Umbilical cord (tissue), 1 donor: ENCODE measurements at regions not wholly inside any gene's neighbourhood (a gene's known extent, or its start where the extent isn't known, plus 50 kb on each side); places are given as distances from the start of the nearest gene placed in this dataset.

Source experiments
- DNase-seq: peaks from one replicate; pipeline ENCODE4 v3.0.0-alpha.2; 2015; ENCODE audit warnings: low spot score

GRCh38 chr5:3225201-3225960, 370.3 kb upstream of the IRX1 start:
- DNase-seq: no peak

GRCh38 chr5:3222924-3223323, 372.7 kb upstream of the IRX1 start:
- no peak for DNase-seq

GRCh38 chr5:3221432-3221831, 374.2 kb upstream of the IRX1 start:
- DNase-seq: no peak

GRCh38 chr5:3220638-3221288, 374.9 kb upstream of the IRX1 start:
- no peak for DNase-seq

DNA sequence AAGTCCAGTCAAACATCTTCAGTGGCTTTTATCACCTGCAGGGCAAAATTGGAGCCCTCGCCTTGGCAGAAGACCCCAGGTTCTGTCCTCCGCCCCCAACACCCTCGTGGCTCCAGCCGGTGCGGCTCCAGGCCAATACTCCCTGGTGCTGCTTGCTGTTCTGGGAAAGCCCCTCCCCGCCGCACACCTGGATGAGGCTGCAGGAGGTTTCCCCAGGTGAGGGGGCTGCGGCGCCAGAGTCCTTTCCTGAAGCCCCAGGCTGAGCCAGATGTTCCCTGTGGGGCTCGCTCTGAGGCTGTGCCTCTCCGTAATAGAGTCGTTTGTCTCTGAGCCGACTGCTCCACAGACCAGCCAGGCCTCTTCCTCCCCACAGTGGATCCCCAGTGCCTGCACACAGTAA, 375.4 kb upstream of the IRX1 start:
- no peak for DNase-seq

DNA sequence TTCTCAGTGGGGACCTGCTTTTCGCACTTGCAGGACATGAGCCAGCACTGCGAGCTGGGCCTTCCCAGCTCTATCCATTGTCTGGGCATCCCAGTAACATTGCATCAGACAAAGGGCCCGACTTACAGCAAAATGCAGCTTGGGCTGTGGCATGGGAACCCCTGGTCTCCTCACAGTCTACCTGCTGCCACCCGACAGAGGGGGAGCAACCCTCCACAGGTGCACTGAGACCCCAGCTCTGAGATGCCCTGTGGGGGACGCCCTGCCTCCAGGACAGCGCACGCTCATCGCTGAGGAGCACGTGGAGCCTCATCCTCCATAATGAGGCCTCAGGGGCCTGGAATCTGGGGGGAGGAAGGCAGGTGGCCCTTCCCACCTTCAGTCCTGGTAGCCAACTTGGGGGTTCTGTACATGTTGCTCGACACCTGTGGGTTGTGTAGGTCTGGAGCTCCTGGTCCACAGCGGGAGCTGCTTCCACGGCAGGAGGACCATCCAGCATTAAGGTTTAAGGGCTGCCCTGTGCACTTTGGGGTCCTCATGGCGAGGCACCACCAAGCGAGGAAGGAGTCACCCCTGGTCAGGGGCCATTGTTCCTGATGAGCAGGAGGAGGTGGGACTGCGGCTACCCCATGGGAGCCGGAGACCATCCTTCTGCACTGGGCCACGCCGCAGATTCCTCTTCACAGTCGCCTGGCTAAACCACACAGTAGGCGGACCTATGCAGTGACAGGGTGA, 376.5 kb upstream of the IRX1 start:
- DNase-seq: no peak

- DNase-seq: no peak
Observed at GRCh38 chr5:3217771-3218495, 377.7 kb upstream of the IRX1 start.

- no peak for DNase-seq
Observed at GRCh38 chr5:3217114-3217513, 378.5 kb upstream of the IRX1 start.

DNA sequence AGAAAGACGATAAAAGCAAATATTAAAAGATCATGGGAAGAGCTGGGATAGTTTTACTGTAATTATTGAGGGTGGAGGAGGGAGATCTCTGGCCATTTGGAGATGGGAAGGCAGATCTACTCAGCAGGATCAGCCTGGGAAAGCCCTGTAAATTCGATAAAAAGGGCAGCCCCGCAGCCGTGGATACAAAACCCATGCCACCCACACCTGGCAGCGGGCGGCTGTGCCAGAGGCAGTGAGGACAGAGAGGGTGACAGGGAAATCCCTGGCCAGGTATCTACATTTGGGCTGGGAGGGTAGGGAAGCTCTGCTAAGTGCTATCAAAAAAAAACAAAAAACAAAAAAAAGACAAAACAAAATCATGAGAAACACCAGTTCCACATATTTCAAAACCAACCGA, 379.2 kb upstream of the IRX1 start:
- DNase-seq: no peak

GRCh38 chr5:3214838-3215374, 380.7 kb upstream of the IRX1 start:
- no peak for DNase-seq

- no peak for DNase-seq
Observed at GRCh38 chr5:3214396-3214795, 381.2 kb upstream of the IRX1 start.

DNA sequence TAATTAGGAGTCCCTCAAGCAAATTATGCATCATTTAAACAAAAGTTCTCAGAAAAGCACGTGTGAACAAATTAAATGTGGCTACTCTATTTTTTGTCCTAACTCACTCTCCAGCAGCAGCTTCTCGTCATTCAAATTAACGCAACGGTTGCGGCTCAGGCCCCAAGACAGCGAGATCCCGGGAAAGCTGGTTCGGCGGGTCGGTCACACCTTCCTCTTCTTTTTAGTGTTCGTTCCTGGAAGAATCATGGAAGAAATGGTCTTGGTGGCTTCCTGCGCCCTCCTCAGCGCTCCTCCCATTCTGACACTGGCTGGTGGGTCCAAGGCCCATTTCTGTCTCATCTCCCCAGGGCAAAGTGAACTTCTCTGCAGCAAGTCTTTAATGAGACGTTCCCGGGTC, 382.8 kb upstream of the IRX1 start:
- DNase-seq: no peak

- no peak for DNase-seq
Observed at GRCh38 chr5:3210531-3210930, 385.1 kb upstream of the IRX1 start.

DNA sequence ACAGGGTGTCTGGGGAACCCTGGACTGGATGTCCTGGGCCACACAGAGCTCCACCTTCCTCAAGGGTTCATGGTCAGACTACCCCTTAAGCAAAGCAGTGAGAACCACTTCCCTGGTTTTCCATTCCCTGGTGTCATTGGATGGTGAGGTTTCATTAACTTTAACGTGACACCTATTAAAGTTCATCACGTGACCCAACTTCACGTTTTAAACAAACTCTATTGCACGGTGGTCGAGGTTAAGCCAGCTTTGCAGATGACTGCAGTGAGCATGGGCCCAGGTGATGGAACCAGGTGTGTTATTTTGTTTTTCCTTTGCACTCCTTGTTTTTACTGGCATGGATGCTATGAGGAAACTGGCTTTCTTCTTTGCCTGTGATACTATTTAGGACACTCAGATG, 385.7 kb upstream of the IRX1 start:
- no peak for DNase-seq

GRCh38 chr5:3202570-3202969, 393.1 kb upstream of the IRX1 start:
- no peak for DNase-seq

DNA sequence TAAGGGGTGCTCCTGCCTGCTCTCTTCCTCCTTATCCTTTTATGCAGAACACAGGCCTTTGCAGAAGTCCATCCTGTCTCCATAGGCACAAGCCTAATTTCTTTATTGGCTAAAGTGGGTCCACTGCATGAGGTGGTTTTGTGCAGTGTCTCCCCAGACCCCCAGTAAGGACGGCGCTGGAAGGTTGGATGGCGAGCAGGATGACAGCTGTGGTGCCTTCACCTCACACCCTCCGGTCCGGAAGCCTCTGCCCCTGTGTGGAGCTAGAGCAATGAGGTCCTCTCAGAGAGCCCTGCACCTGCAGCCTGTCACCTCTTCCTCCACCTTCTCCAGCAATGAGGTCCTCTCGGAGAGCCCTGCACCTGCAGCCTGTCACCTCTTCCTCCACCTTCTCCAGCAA, 393.7 kb upstream of the IRX1 start:
- DNase-seq: no peak

DNA sequence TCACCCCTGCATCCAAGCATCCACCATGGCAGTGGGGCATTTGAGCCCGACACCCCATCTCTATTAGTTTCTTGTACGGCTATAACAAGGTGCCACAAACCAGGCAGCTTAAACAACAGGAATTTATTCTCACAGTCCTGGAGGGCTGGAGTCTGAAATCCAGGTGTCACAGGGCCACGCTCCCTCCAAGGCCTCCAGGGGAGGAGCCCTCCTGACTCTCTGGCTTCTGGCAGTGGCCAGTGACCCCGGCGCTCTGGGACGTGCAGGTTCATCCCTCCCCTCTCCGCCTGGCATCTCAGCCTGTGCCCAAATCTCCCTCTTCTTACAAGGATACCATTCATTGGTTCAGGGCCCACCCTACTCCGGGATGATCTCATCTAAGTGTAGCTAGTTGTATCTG, 394.5 kb upstream of the IRX1 start:
- DNase-seq: no peak

DNA sequence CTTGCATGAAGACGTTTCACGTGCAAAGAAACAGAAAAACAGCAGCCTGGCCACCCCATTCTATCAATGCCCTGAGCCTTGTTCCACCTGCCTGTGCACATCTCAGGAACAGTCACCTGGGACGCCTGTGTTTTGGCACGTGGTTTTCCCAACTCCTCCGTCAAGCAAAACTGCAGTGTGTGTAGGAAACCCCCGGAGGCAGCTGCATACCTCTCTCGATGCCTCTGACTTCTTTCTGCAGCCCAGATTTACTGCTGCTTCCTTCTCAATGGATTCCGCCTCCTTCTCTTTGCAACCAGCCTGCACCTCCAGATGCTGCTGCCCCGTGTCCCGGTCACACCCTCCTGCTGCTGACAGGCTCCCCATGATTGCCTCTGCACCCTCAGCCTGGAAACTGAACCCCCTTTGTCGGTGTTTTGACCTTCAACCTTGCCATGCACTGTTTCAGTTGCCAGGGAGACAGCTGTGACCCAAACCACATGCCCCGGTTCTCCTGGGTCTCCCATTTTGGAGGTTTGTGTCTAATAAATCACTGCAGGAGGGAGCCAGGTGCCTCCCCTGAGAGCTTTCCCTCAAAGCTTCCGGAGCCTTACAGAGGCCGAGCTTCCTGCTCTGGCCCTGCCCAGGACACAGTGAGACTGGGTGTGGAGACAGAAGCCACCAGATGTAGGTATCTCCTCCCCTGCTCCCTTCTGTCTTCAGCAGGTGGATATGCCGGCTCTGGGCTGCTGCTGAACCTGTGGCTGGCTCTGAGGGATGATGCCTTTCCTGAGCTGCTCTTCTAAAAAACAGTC, 395.5 kb upstream of the IRX1 start:
- DNase-seq: peak; percentile 38

DNA sequence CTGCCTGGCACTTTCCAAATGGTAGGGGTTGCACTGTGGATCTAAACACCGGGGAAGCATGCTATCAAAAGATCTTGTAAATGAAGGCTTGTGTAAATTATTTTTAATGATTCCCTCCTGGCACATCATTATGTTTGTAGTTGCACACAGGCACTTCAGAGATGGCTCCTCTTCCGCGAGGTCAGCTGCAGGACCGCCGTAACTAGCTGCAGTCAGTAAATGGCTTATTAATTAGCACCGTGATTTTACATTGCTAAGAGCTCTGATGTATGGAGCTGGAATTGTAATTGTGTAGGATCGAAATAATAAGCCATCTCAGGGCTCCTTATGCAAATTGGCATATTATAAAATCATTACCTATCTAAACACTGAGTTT, 397.6 kb upstream of the IRX1 start:
- no peak for DNase-seq

- peak; percentile 2 for DNase-seq
Observed at GRCh38 chr5:3197304-3198073, 398.1 kb upstream of the IRX1 start.
